SK-N-SH (cell line): ENCODE measurements at regions not wholly inside any gene's neighbourhood (a gene's known extent, or its start where the extent isn't known, plus 50 kb on each side); places are given as distances from the start of the nearest gene placed in this dataset.

Source experiments
- ELF1 ChIP-seq: IDR thresholded peaks from 2 replicates; pipeline ENCODE4 v1.4.0; 2012
- EP300 ChIP-seq, 2 experiments: IDR thresholded peaks; 2 replicates each; pipeline versions ENCODE4 v1.4.0 to v1.6.1; 2012; ENCODE audit warnings: borderline replicate concordance in 1 of 2, low read depth in 1 of 2, low read length in 1 of 2
- FOXJ3 ChIP-seq: sonication (generic); formaldehyde crosslinking; IDR thresholded peaks from 2 replicates; pipeline ENCODE4 v1.5.1; 2020; ENCODE audit warnings: mild to moderate bottlenecking, missing genetic modification reagents
- GATA2 ChIP-seq: sonication (generic); formaldehyde crosslinking; IDR thresholded peaks from 2 replicates; pipeline ENCODE4 v1.5.0; 2020; ENCODE audit warnings: mild to moderate bottlenecking, missing genetic modification reagents
- MXI1 ChIP-seq: IDR thresholded peaks from 2 replicates; pipeline ENCODE4 v1.6.1; 2012; ENCODE audit warnings: mild to moderate bottlenecking, low read depth, low read length, improper control_type of control experiment
- RAD21 ChIP-seq: IDR thresholded peaks from 2 replicates; pipeline ENCODE4 v1.6.1; 2012; ENCODE audit warnings: mild to moderate bottlenecking, low read length
- RCOR1 ChIP-seq: fragments of 150-350 bp; IDR thresholded peaks from 2 replicates; pipeline ENCODE4 v1.6.1; 2017; ENCODE audit warnings: antibody characterized with exemption, low read length
- REST ChIP-seq: IDR thresholded peaks from 2 replicates; pipeline ENCODE4 v1.6.1; 2012; ENCODE audit warnings: mild to moderate bottlenecking, low read depth, low read length, moderate library complexity
- SIN3A ChIP-seq: IDR thresholded peaks from 2 replicates; pipeline ENCODE4 v1.6.1; 2012; ENCODE audit warnings: low read depth, mild to moderate bottlenecking, low read length, moderate library complexity, borderline replicate concordance
- TCF12 ChIP-seq: IDR thresholded peaks from 2 replicates; pipeline ENCODE4 v1.4.0; 2012
- TEAD4 ChIP-seq: IDR thresholded peaks from 2 replicates; pipeline ENCODE4 v1.4.0; 2012; ENCODE audit warnings: mild to moderate bottlenecking, borderline replicate concordance; ENCODE audit not compliant: insufficient read depth
- TF ChIP-seq, protein P1 (sequence below): fragments of 200-600 bp; sonication (generic); IDR thresholded peaks from 2 replicates; pipeline ENCODE4 v1.6.1; 2017; ENCODE audit warnings: antibody characterized with exemption, mild to moderate bottlenecking, moderate library complexity
- TF ChIP-seq, protein P2 (sequence below): IDR thresholded peaks from 2 replicates; pipeline ENCODE4 v1.4.0; 2012; ENCODE audit warnings: low read depth

- TF ChIP-seq, protein P1, sequence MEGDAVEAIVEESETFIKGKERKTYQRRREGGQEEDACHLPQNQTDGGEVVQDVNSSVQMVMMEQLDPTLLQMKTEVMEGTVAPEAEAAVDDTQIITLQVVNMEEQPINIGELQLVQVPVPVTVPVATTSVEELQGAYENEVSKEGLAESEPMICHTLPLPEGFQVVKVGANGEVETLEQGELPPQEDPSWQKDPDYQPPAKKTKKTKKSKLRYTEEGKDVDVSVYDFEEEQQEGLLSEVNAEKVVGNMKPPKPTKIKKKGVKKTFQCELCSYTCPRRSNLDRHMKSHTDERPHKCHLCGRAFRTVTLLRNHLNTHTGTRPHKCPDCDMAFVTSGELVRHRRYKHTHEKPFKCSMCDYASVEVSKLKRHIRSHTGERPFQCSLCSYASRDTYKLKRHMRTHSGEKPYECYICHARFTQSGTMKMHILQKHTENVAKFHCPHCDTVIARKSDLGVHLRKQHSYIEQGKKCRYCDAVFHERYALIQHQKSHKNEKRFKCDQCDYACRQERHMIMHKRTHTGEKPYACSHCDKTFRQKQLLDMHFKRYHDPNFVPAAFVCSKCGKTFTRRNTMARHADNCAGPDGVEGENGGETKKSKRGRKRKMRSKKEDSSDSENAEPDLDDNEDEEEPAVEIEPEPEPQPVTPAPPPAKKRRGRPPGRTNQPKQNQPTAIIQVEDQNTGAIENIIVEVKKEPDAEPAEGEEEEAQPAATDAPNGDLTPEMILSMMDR = no peak
- TF ChIP-seq EP300 (IDR thresholded peaks at IDR 0.05; ENCODE audit: borderline replicate concordance in 1 of 2, low read depth in 1 of 2, low read length in 1 of 2) (no peak), SIN3A (no peak), TCF12 (no peak), GATA2 (CRISPR knock-in tag) (no peak), RCOR1 (no peak), RAD21 (no peak), MXI1 (no peak), TEAD4 (no peak), FOXJ3 (CRISPR knock-in tag) (no peak), ELF1 (no peak), REST (no peak)
- TF ChIP-seq, protein P2, sequence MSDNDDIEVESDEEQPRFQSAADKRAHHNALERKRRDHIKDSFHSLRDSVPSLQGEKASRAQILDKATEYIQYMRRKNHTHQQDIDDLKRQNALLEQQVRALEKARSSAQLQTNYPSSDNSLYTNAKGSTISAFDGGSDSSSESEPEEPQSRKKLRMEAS = no peak
Measured at GRCh38 chr4:134645778-134646177, 444.2 kb upstream of the PABPC4L start.
